H1 (cell line): ENCODE measurements at regions not wholly inside any gene's neighbourhood (a gene's known extent, or its start where the extent isn't known, plus 50 kb on each side); places are given as distances from the start of the nearest gene placed in this dataset.

Experiments used
- CTCF ChIA-PET: fragments of 300-600 bp; sonication (Branson Sonifier 250); formaldehyde crosslinking; loops from one replicate; lab custom pipeline; 2021; ENCODE audit not compliant: partially characterized antibody; lab: Charles Lee
- POLR2A ChIA-PET: fragments of 300-600 bp; sonication (Branson Sonifier 250); formaldehyde crosslinking; loops from one replicate; lab custom pipeline; 2021; ENCODE audit warnings: inconsistent platforms; ENCODE audit not compliant: partially characterized antibody; lab: Charles Lee
- DNase-seq, 2 experiments: peaks; one replicate each; pipeline versions ENCODE4 v3.0.0 to v3.0.0-alpha.2; 2010 to 2022; ENCODE audit warnings: low spot score in 2 of 2, low read depth in 1 of 2, mixed read lengths in 1 of 2
- FAIRE-seq: peaks from 2 replicates; lab custom pipeline; 2011; peaks lifted over from hg19 to GRCh38; lab: Jason Lieb, UNC
- H2AFZ ChIP-seq: 2 replicates; pipeline ENCODE4 v1.8.1; 2012; ENCODE audit warnings: low read length, inconsistent platforms
- H2AK5ac ChIP-seq: 2 replicates; pipeline ENCODE4 v1.6.1; 2013; ENCODE audit warnings: low read depth, low read length
- H2BK120ac ChIP-seq: replicated peaks from 2 replicates; pipeline ENCODE3; 2013; ENCODE audit warnings: low read depth, low read length, inconsistent platforms
- H2BK12ac ChIP-seq: 2 replicates; pipeline ENCODE4 v1.6.1; 2013; ENCODE audit warnings: low read depth, low read length
- H2BK15ac ChIP-seq: 2 replicates; pipeline ENCODE4 v1.6.1; 2013; ENCODE audit warnings: low read length
- H2BK20ac ChIP-seq: 2 replicates; pipeline ENCODE4 v1.6.1; 2013; ENCODE audit warnings: low read length
- H2BK5ac ChIP-seq: 2 replicates; pipeline ENCODE4 v1.6.1; 2013; ENCODE audit warnings: low read depth, low read length
- H3K14ac ChIP-seq: 2 replicates; pipeline ENCODE4 v1.6.1; 2013; ENCODE audit warnings: inconsistent platforms; ENCODE audit not compliant: insufficient read length
- H3K18ac ChIP-seq: 2 replicates; pipeline ENCODE4 v1.6.1; 2013; ENCODE audit warnings: low read length; ENCODE audit errors: extremely low read depth
- H3K23ac ChIP-seq: 2 replicates; pipeline ENCODE4 v1.6.1; 2013; ENCODE audit warnings: inconsistent platforms; ENCODE audit not compliant: insufficient read length
- H3K23me2 ChIP-seq: 2 replicates; pipeline ENCODE4 v1.6.1; 2013; ENCODE audit warnings: low read depth, low read length
- H3K27ac ChIP-seq: 2 replicates; pipeline ENCODE4 v1.6.1; 2011; ENCODE audit warnings: low read depth, low read length, inconsistent platforms
- H3K27me3 ChIP-seq, 4 experiments: replicated peaks in 1 of 4; 1 replicate in 1 of 4; 2 replicates in 3 of 4; pipeline versions ENCODE4 v1.6.1 to v1.8.1; 2011 to 2013; ENCODE audit warnings: low read length in 3 of 4, mild to moderate bottlenecking in 3 of 4, inconsistent platforms in 2 of 4, mixed read lengths in 2 of 4, moderate library complexity in 1 of 4; ENCODE audit not compliant: control insufficient read depth in 3 of 4, insufficient read depth in 3 of 4; ENCODE audit errors: extremely low read depth in 1 of 4
- H3K36me3 ChIP-seq, 4 experiments: 2 replicates each; pipeline versions ENCODE4 v1.6.1 to v1.8.1; 2011 to 2013; ENCODE audit warnings: mild to moderate bottlenecking in 4 of 4, low read length in 3 of 4, moderate library complexity in 2 of 4, control low read depth in 1 of 4, inconsistent platforms in 1 of 4; ENCODE audit not compliant: insufficient read depth in 4 of 4, control insufficient read depth in 2 of 4
- H3K4ac ChIP-seq: replicated peaks from 2 replicates; pipeline ENCODE3; 2013; ENCODE audit warnings: low read length, low read depth, mixed read lengths, inconsistent platforms; ENCODE audit not compliant: insufficient read length
- H3K4me1 ChIP-seq, 4 experiments: replicated peaks in 1 of 4; 1 replicate in 1 of 4; 2 replicates in 3 of 4; pipeline versions ENCODE4 v1.6.1 to v1.8.1; 2011 to 2013; ENCODE audit warnings: low read length in 3 of 4, inconsistent platforms in 2 of 4, mixed read lengths in 1 of 4; ENCODE audit not compliant: insufficient read depth in 4 of 4, control insufficient read depth in 3 of 4
- H3K4me2 ChIP-seq, 2 experiments: 2 replicates each; pipeline versions ENCODE4 v1.6.1 to v1.8.1; 2011 to 2013; ENCODE audit warnings: low read depth in 2 of 2, low read length in 2 of 2, control low read depth in 1 of 2, inconsistent platforms in 1 of 2, mild to moderate bottlenecking in 1 of 2; ENCODE audit not compliant: insufficient read depth in 1 of 2
- H3K4me3 ChIP-seq, 4 experiments: fragments of 200-600, 300-600 bp in 1 of 4; sonication (generic), shearing (Covaris generic), sonication (Bioruptor Twin) in 1 of 4; 2 replicates each; pipeline versions ENCODE4 v1.5.1 to v1.8.1; 2011 to 2016; ENCODE audit warnings: low read length in 4 of 4, low read depth in 3 of 4, control low read depth in 2 of 4, inconsistent platforms in 2 of 4, mild to moderate bottlenecking in 2 of 4, mixed read lengths in 1 of 4, moderate library complexity in 1 of 4; ENCODE audit not compliant: insufficient read depth in 2 of 4; ENCODE audit errors: extremely low read depth in 1 of 4
- H3K56ac ChIP-seq: replicated peaks from 2 replicates; pipeline ENCODE3; 2013; ENCODE audit warnings: low read depth, mild to moderate bottlenecking, mixed read lengths, low read length, inconsistent platforms; ENCODE audit not compliant: insufficient read length
- H3K79me1 ChIP-seq: 2 replicates; pipeline ENCODE4 v1.6.1; 2013; ENCODE audit warnings: low read depth, low read length, control low read depth
- H3K79me2 ChIP-seq, 2 experiments: 2 replicates each; pipeline versions ENCODE4 v1.6.1 to v1.8.1; 2012 to 2013; ENCODE audit warnings: low read length in 2 of 2, mild to moderate bottlenecking in 2 of 2, inconsistent platforms in 1 of 2; ENCODE audit not compliant: insufficient read depth in 2 of 2, control insufficient read depth in 1 of 2
- H3K9ac ChIP-seq, 4 experiments: replicated peaks in 1 of 4; 1 replicate in 1 of 4; 2 replicates in 3 of 4; pipeline versions ENCODE4 v1.6.1 to v1.8.1; 2011 to 2013; ENCODE audit warnings: low read depth in 3 of 4, low read length in 3 of 4, control low read depth in 2 of 4, mild to moderate bottlenecking in 2 of 4, moderate library complexity in 2 of 4, inconsistent platforms in 1 of 4; ENCODE audit errors: extremely low read depth in 1 of 4
- H3K9me3 ChIP-seq, 2 experiments: 2 replicates each; pipeline versions ENCODE4 v1.6.1 to v1.8.1; 2012 to 2013; ENCODE audit warnings: mild to moderate bottlenecking in 2 of 2, moderate library complexity in 2 of 2, control low read depth in 1 of 2, inconsistent platforms in 1 of 2, low read depth in 1 of 2, low read length in 1 of 2, mixed read lengths in 1 of 2; ENCODE audit not compliant: insufficient read depth in 2 of 2
- H4K20me1 ChIP-seq, 2 experiments: replicated peaks in 1 of 2; 2 replicates each; pipeline versions ENCODE3 to v1.8.1; 2011 to 2013; ENCODE audit warnings: inconsistent platforms in 2 of 2, low read length in 2 of 2, mild to moderate bottlenecking in 1 of 2; ENCODE audit not compliant: insufficient read depth in 2 of 2, control insufficient read depth in 1 of 2
- H4K5ac ChIP-seq: 2 replicates; pipeline ENCODE4 v1.6.1; 2013; ENCODE audit warnings: low read length, low read depth, mixed read lengths, inconsistent platforms; ENCODE audit not compliant: insufficient read length
- H4K8ac ChIP-seq: 2 replicates; pipeline ENCODE4 v1.8.0; 2013; ENCODE audit warnings: mild to moderate bottlenecking, moderate library complexity, low read length, inconsistent platforms; ENCODE audit not compliant: insufficient read depth; ENCODE audit errors: extremely low read depth
- H4K91ac ChIP-seq: replicated peaks from 2 replicates; pipeline ENCODE3; 2013; ENCODE audit warnings: low read length, mixed read lengths, inconsistent platforms; ENCODE audit not compliant: insufficient read length
- ASH2L ChIP-seq: fragments of 200-600, 300-600 bp; sonication (generic); IDR thresholded peaks from one replicate; pipeline ENCODE4 v1.7.1; 2017; ENCODE audit warnings: low read length
- BCL11A ChIP-seq, 2 experiments: IDR thresholded peaks; one replicate each; pipeline ENCODE4 v1.6.1; 2011; ENCODE audit warnings: low read depth in 2 of 2, low read length in 2 of 2, mild to moderate bottlenecking in 2 of 2
- CBX8 ChIP-seq: fragments of 300-800, 300-1000 bp; sonication (generic); IDR thresholded peaks from 2 replicates; pipeline ENCODE4 v1.7.1; 2016; ENCODE audit warnings: low read depth, low read length, borderline replicate concordance
- CHD2 ChIP-seq: IDR thresholded peaks from 2 replicates; pipeline ENCODE4 v1.6.1; 2012; ENCODE audit warnings: low read length, improper control_type of control experiment
- GTF2F1 ChIP-seq: IDR thresholded peaks from 2 replicates; pipeline ENCODE4 v1.6.1; 2012; ENCODE audit warnings: low read depth, low read length, improper control_type of control experiment, borderline replicate concordance
- KDM5A ChIP-seq: fragments of 200-600 bp; IDR thresholded peaks from 2 replicates; pipeline ENCODE4 v1.7.1; 2012; ENCODE audit warnings: mild to moderate bottlenecking, low read length, inconsistent platforms, mixed read lengths
- POLR2AphosphoS5 ChIP-seq: IDR thresholded peaks from 2 replicates; pipeline ENCODE4 v1.6.1; 2011; ENCODE audit warnings: low read depth, low read length
- TBP ChIP-seq: IDR thresholded peaks from 2 replicates; pipeline ENCODE4 v1.6.1; 2011; ENCODE audit warnings: low read depth, low read length, improper control_type of control experiment
- WGBS, 2 experiments: shearing (Covaris generic) in 1 of 2; methylation state at CpG; one replicate each; pipeline versions ENCODE4 v1.1.6 to v1.1.7; 2013 to 2015; ENCODE audit warnings: low lambda C conversion rate in 2 of 2, mixed read lengths in 2 of 2, inconsistent platforms in 1 of 2, low coverage in 1 of 2, missing lambda C conversion rate in 1 of 2; ENCODE audit not compliant: insufficient replicate concordance in 2 of 2, insufficient coverage in 1 of 2, insufficient read length in 1 of 2; ENCODE audit errors: extremely low coverage in 1 of 2, missing lambda C conversion rate in 1 of 2; 5-methylcytosine and 5-hydroxymethylcytosine counted together

DNA sequence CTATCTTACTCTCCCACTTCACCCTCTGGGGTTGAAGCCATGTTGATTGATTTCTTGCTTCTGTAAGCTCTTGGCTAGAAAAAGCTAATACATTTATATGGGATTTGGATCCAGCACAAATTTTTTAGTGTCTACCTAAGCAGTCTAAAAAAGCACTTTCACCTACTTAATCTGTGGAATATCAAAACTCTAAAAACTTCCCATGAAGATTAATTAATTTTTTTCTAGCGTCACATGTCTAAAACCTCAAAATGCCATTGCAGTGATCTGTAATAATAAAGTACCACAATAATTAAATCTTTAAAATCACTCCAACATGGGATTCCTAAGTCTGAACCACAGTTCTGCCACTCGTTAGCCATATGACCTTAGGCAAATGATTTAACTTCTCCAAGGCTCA, 180.1 kb downstream of the EN1 start:
- WGBS, 2 experiments: 95% methylated on average over 2 of the region's 2 CpGs; no CpG with 5 or more reads in 1 of the 2 experiments
- H2BK12ac ChIP-seq: no peak overlapping the region
- no peaks in the 10 kb centered on the region for H3K79me1 ChIP-seq
- no peaks in the 10 kb centered on the region; a peak in 2 of 7 replicates for H3K27me3 ChIP-seq
- H4K91ac ChIP-seq: no peak overlapping the region
- ChIA-PET CTCF (interaction anchor here (1.1 kb wide), 1 partner anchor 24 kb away, joined by 3 read pairs; no protein-coding TSS in a partner anchor), POLR2A (no interaction called here)
- H3K14ac ChIP-seq: no peak overlapping the region
- no peaks in the 10 kb centered on the region for H3K36me3 ChIP-seq
- no peak overlapping the region for H2AK5ac ChIP-seq
- H4K5ac ChIP-seq: no peak overlapping the region
- no peak overlapping the region for H3K27ac ChIP-seq
- DNase-seq (no peak), FAIRE-seq (no peak)
- no peaks in the 10 kb centered on the region for H3K79me2 ChIP-seq
- H3K23me2 ChIP-seq: no peaks in the 10 kb centered on the region
- H2BK120ac ChIP-seq: no peak overlapping the region
- no peak overlapping the region for H3K18ac ChIP-seq
- H2BK15ac ChIP-seq: no peak overlapping the region
- no peak overlapping the region for H2BK5ac ChIP-seq
- H3K4me2 ChIP-seq: no peak overlapping the region
- H4K20me1 ChIP-seq: no peaks in the 10 kb centered on the region
- no peaks in the 10 kb centered on the region for H3K9me3 ChIP-seq
- no peak overlapping the region for H3K23ac ChIP-seq
- no peak overlapping the region for H3K56ac ChIP-seq
- H4K8ac ChIP-seq: no peak overlapping the region
- no peak overlapping the region for H3K4me3 ChIP-seq
- H3K4me1 ChIP-seq: no peaks in the 10 kb centered on the region
- H3K4ac ChIP-seq: no peak overlapping the region
- H2BK20ac ChIP-seq: no peak overlapping the region
- H3K9ac ChIP-seq: no peak overlapping the region
- no peak overlapping the region for H2AFZ ChIP-seq
- TF ChIP-seq KDM5A: no peak
- no peak for TF ChIP-seq ASH2L
- no peak for TF ChIP-seq TBP
- no peak for TF ChIP-seq CHD2
- no peak for TF ChIP-seq GTF2F1
- no peak for TF ChIP-seq BCL11A (IDR thresholded peaks at IDR 0.05; ENCODE audit: low read depth in 2 of 2, low read length in 2 of 2)
- no peak for TF ChIP-seq CBX8
- TF ChIP-seq POLR2AphosphoS5: no peak
